Fibroblast of skin of left quadriceps (primary cell): ENCODE measurements at regions not wholly inside any gene's neighbourhood (a gene's known extent, or its start where the extent isn't known, plus 50 kb on each side); places are given as distances from the start of the nearest gene placed in this dataset.
"Not testable (repeated sequence)": the region's sequence is repeated elsewhere in the genome, so short reads cannot be mapped to it uniquely, and the experiment has no call there.

ENCODE experiments used
- DNase-seq, 2 experiments: peaks; one replicate each; pipeline ENCODE4 v3.0.0-alpha.2; 2013; ENCODE audit warnings: low read depth in 2 of 2

GRCh38 chr1:116185161-116185701 is 74.0 kb downstream of the MAB21L3 start:
- no peak for DNase-seq

DNA sequence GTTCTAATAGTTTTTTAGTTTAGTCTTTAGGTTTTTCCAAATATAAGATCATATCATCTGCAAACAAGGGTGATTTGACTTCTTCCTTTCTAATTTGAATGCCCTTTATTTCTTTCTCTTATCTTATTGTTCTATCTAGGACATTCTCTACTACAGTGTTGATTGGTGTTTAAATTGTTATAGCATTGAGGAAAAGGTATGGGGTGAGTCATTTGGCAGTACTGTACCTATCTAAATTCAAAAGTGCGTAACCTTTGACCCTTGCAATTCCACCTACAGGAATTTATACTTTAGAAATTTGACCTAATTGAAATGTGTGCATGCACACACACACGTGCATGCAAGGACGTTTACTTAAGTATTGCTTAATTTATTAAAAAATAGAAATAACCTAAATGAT is 78.3 kb downstream of the MAB21L3 start:
- no peak for DNase-seq

GRCh38 chr1:116191294-116191693 is 80.1 kb downstream of the MAB21L3 start:
- no peak for DNase-seq

DNA sequence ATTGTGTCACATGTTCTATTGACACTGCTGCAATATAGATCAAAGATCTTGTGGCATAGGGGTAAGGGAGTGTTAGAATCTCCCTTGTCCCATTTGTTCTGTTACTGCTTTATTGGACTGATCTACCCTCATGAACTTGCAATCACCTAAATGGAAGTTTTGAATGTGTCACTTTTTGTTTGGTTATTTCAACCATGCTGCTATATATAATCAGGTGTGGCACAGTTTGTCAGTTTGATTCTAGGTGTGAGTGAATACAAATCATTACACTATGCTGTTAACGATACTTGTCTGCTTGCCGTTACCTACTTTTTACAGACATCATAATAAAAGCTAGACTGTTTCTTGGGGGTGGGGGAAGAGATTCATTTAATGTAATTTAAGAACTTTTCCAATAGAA is 82.6 kb downstream of the MAB21L3 start:
- DNase-seq, result no peak

GRCh38 chr1:116194568-116194967 is 83.4 kb downstream of the MAB21L3 start:
- DNase-seq, result no peak

GRCh38 chr1:116195077-116195868 is 84.1 kb downstream of the MAB21L3 start:
- no peak for DNase-seq

DNA sequence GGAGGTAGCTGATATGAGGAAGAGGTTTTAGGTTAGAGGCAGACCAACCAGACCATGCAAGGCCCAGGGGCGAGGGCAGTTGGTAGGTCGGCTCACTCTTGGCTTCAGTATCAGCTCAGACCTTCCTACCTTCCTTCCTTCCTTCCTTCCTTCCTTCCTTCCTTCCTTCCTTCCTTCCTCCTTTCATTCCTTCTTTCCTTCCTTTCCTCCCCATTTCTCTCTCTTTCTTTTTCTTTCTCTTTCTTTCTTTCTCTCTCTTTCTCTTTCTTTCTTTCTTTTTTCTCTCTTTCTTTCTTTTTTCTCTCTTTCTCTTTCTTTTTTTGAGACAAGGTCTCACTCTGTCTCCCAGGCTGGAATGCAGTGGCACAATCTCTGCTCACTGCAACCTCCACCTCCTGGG is 89.1 kb downstream of the MAB21L3 start:
- not testable (repeated sequence) for DNase-seq

DNA sequence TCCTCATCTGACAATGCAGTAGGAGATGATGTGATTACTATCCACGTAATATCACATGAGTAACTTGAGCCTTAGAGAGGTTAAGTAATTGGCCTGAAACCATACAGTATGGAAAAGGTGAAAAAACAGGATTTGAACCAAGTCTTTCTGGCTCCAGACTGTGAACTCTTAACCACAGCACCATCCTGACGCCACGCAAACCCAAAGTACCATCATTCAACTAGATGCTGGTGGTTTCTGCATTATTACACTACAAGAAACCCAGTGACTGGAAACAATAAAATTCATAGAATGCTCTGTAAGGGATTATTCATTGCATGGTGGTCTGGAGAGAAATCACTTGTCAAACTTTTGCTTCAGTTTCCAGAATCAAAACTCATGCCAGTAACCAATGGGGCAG is 90.7 kb downstream of the MAB21L3 start:
- no peak for DNase-seq

- DNase-seq, result no peak
Measured at GRCh38 chr1:116203181-116203723, 92.1 kb downstream of the MAB21L3 start.

DNA sequence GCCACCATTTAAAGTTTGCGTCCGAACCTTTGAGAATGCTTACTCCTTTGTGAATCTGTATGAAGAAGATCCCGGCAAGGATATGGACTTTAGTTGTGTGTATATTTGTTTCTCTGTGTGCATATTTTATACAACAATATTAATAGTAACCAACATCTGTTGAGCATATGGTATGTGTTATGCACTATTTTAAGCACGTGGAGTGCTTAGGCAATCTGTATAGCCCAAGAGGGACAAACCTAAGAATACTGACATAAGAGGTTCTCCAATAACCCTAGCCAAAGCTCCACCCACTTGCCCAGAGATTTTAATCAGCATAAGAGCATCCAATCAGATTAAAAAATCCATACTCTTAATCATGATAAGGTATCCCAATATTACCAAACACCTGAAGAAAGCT is 92.7 kb downstream of the MAB21L3 start:
- no peak for DNase-seq

DNA sequence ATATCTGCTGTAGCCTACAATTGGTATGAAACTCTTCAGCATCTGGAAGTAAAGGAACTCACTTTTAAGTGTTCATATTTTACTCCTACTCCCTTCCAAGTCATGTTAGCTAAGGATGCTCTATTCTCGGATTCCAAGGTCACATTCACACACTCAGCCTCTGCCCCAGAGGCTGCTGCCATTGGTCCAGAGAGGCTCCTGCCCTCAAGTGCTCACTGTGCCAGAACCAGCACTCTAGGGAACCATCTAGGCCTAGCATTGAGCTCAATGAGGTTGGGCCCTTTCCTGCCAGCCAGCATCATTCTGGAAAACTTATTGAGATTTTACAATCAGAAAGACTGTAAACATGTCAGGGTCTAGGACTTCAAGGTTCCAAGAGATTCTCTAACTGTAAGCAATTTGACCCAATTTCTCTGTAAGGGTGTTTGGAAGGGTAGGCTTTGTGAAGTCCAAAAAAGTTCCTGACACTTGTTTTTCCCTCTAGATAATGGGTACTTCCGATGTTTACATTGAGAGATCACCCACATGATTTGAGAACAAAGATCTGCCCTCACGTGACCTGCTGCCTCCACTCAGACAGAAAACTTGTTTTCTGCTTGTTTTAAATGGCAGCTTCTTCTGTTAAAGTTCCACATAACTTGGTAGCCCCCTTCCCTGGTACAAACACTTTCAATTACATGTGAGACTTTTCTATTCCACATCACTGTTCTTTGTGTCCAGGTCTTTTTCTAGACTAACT is 94.9 kb downstream of the MAB21L3 start:
- DNase-seq, result no peak

- no peak for DNase-seq
Measured at GRCh38 chr1:116207126-116207735, 96.0 kb downstream of the MAB21L3 start.

- no peak for DNase-seq
Measured at GRCh38 chr1:116208136-116208535, 96.9 kb downstream of the MAB21L3 start.

DNA sequence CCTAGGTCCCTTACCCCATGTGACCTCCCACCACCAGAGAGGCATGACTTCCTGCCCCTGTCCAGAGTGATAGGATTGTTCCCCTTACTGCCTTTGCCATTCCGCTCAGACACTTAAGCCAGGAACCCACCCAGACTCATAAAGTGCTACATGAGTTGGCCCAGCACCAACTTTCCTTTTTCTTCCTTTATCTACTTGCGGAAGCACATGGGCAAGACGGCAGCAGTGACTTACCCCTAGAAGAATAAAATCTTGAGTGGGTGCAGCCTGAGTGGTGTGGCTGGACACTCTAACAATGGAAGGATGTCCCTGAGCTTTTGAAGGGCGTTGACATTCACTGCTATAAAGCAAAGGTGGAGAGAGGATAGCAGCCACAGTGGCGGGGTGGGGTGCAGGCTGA is 100.1 kb downstream of the MAB21L3 start:
- DNase-seq, result no peak

DNA sequence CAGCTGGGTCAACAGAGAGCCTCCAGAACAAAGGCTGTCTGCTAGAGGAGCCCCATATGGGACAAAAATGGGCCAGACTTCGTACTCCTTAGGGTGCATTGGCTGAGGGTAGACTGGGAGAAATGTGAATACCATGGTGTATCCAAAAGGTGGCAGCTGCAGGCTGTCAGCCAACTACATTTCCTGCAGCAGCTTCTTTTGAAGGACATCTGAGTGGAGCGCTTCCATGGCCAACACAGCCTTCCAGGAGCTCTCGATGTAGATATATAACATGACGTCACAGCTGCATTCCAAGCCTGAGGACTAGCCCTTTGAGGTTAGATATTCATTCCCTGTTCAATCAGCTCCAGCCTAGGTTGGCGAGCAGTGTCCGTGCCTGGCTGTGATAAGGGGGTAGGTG is 107.7 kb downstream of the MAB21L3 start:
- no peak for DNase-seq

DNA sequence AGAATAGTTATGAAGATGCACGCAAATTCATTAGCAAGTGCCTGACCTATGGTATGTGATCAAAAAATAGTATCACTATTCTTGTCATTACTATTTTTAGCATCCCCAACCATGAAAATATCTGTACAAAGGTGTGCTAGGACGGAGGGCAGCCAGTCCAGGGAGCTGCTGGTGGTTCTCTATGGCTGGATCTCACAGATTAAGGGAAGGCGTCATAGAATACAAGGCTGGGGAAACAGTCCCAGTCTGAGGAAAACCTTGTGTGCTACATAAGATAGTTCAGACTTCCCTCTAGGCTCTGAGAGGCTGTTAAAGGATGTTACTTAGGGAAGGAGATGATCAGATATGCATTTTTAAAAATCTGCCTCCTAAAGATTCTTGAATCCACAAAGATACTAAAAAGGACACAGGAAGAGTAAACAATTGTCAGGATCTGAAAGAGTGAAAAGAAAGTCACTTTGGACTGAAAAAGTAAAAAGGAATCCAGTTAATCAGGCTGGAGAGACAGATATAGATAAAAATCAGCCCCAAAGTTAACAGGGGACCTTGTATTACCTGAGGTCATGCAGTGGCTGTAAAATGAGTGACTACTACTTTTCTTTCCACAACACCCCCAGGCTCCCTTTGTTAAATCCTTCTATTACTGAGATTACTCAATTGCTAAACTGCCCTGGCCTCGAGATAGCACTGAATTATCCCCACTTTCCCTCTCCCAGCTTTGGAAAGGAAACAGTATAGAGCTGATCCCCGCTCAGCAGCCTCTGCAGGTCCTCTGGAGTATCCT is 108.6 kb downstream of the MAB21L3 start:
- DNase-seq, result no peak

- no peak for DNase-seq
Measured at GRCh38 chr1:116224111-116224510, 112.9 kb downstream of the MAB21L3 start.

- no peak for DNase-seq
Measured at GRCh38 chr1:116224561-116224960, 113.4 kb downstream of the MAB21L3 start.

DNA sequence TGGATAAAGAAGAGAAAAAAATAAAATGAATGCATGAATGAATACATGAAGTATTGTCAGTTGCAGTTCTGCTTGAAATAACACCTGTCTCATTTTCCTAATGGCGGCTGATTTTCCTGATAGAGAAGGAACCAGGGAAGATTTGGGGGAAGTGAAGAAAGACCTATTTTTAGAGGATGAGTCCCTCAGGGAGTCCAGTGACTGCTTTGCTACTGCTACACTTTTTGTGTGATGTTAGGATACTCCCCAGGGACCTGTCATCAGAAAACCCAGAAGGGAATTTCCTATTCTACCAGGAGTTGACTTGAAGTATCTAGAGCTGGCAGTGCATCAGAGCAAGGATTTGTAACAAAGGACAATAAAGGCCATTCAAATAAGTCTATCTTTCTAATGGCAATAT is 114.8 kb downstream of the MAB21L3 start:
- DNase-seq, result no peak

DNA sequence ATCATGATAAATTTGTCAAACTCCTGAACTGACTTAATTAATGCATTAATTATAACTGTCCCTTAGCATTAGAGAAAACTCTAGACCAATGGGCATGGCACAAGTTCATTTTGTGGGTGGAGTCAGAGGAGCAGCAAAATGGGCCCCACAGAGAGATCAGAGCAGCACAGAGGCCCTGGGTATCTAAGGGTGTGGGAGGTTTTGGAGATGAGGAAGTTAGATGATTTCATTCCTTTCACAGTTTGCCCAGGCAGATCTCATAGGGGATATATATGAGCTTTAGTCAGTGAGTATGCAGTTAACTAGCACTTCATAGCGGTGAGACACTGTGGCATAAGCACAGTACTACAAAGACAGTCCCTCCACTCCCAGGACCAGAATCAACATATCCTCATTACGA is 117.3 kb downstream of the MAB21L3 start:
- no peak for DNase-seq

- DNase-seq, result no peak
Measured at GRCh38 chr1:116230712-116231111, 119.5 kb downstream of the MAB21L3 start.

GRCh38 chr1:116231752-116232151 is 120.6 kb downstream of the MAB21L3 start:
- DNase-seq, result no peak
